NCI-H446 treated with DMSO at 0.1 percent for 48 hours (cell line): ENCODE measurements at regions not wholly inside any gene's neighbourhood (a gene's known extent, or its start where the extent isn't known, plus 50 kb on each side); places are given as distances from the start of the nearest gene placed in this dataset.

Experiments
- DNase-seq: peaks from one replicate; lab custom pipeline; 2025; lab: John Stamatoyannopoulos, UW

GRCh38 chr14:61192989-61193388 is 88.1 kb downstream of the TMEM30B start:
- DNase-seq = no peak

- DNase-seq = no peak
Observed at GRCh38 chr14:61191733-61192132, 89.4 kb downstream of the TMEM30B start.

- DNase-seq = no peak
Observed at GRCh38 chr14:61190341-61190740, 90.8 kb downstream of the TMEM30B start.

GRCh38 chr14:61188978-61189808 is 91.9 kb downstream of the TMEM30B start:
- no peak for DNase-seq

GRCh38 chr14:61188196-61188595 is 92.9 kb downstream of the TMEM30B start:
- DNase-seq = no peak

GRCh38 chr14:61187196-61187905 is 93.8 kb downstream of the TMEM30B start:
- no peak for DNase-seq

GRCh38 chr14:61186341-61187195 is 94.6 kb downstream of the TMEM30B start:
- DNase-seq = no peak

- DNase-seq = no peak
Observed at GRCh38 chr14:61185534-61185933, 95.6 kb downstream of the TMEM30B start.

- DNase-seq = no peak
Observed at GRCh38 chr14:61184112-61184511, 97.0 kb downstream of the TMEM30B start.

GRCh38 chr14:61183196-61183885 is 97.8 kb downstream of the TMEM30B start:
- no peak for DNase-seq

GRCh38 chr14:61179796-61180398 is 101.2 kb downstream of the TMEM30B start:
- DNase-seq = no peak

- no peak for DNase-seq
Observed at GRCh38 chr14:61179061-61179690, 102.0 kb downstream of the TMEM30B start.

- no peak for DNase-seq
Observed at GRCh38 chr14:61178226-61179060, 102.7 kb downstream of the TMEM30B start.

- DNase-seq = no peak
Observed at GRCh38 chr14:61177279-61178225, 103.6 kb downstream of the TMEM30B start.

- DNase-seq = no peak
Observed at GRCh38 chr14:61176686-61177085, 104.5 kb downstream of the TMEM30B start.

- DNase-seq = no peak
Observed at GRCh38 chr14:61174987-61175386, 106.2 kb downstream of the TMEM30B start.

GRCh38 chr14:61174441-61174891 is 106.7 kb downstream of the TMEM30B start:
- DNase-seq = no peak

GRCh38 chr14:61171727-61172126 is 109.4 kb downstream of the TMEM30B start:
- DNase-seq = no peak

GRCh38 chr14:61168141-61168540 is 113.0 kb downstream of the TMEM30B start:
- DNase-seq = no peak
